Mucosa of descending colon (tissue), 3 donors: ENCODE measurements at regions not wholly inside any gene's neighbourhood (a gene's known extent, or its start where the extent isn't known, plus 50 kb on each side); places are given as distances from the start of the nearest gene placed in this dataset.

Experiments used
- ATAC-seq: fragments of 200-7000 bp; cut with Tn5 transposase; one replicate; pipeline ENCODE4 v1.9.1; 2020; ENCODE audit warnings: mild to moderate bottlenecking, moderate library complexity
- DNase-seq, 3 donors: peaks; one replicate each; pipeline ENCODE4 v3.0.0-alpha.2; 2020
- H3K36me3 ChIP-seq: fragments of 200-600 bp; one replicate; pipeline ENCODE4 v1.8.0; 2021; ENCODE audit warnings: low read depth, mild to moderate bottlenecking
- H3K4me1 ChIP-seq: fragments of 200-600 bp; one replicate; pipeline ENCODE4 v1.8.0; 2021; ENCODE audit warnings: low read depth, mild to moderate bottlenecking
- H3K4me3 ChIP-seq: fragments of 200-600 bp; one replicate; pipeline ENCODE4 v1.8.0; 2021; ENCODE audit warnings: mild to moderate bottlenecking
- H3K9me3 ChIP-seq: fragments of 200-600 bp; one replicate; pipeline ENCODE4 v1.8.0; 2021; ENCODE audit warnings: mild to moderate bottlenecking
- intact Hi-C, 2 donors: fragments of 100-400 bp; cut with DNase I in 1 of 2; cut with micrococcal nuclease in 1 of 2; formaldehyde crosslinking; loops; one replicate each; pipeline versions ENCODE4 v1.11.0 to v1.11.1; 2022; cut with DNase I, micrococcal nuclease
- TF ChIP-seq, protein P1 (sequence below): fragments of 200-600 bp; IDR thresholded peaks from one replicate; pipeline ENCODE4 v1.8.0; 2022; ENCODE audit warnings: antibody characterized with exemption, mild to moderate bottlenecking
- donor health status: DM: no; HTN: no; CAD: no; lungs with moderate emphysema.
- donor health status: DM: no; HTN: no; CAD: no.
- donor health status: DM: no; HTN: yes; CAD: no.

DNA sequence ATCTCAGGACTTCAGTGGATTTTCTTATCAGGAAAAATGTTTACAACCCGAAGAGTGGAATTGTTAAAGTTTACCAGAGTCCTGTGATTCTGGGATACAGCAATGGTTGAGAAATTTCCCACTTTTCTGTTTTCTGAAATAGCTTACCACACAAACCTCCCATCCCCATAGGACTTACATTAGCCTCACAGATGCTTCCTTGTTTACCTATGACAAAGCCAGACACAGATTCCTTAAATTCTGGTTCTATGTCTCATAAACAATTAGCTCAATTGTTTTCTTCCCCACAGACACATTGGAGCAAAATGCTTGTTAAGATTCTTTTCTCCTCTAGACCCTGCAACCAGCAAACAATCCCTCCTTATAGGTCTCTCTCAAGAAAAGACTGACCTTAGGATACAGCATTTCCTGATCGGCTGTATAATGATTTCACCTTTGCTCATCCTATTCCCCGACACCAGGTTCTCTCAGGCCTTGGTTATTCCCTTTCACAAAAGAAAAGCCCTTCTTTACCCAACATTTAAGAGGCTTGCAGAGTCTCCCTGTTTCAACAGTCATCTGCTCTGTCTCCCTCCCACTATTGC is 886.2 kb downstream of the ARAP2 start:
- DNase-seq = no peak
- H3K9me3 ChIP-seq = peaks cover 16% of the 10 kb centered on the region
- no peak for ATAC-seq
- intact Hi-C loops = no loop called here
- no peaks in the 10 kb centered on the region for H3K36me3 ChIP-seq
- TF ChIP-seq, protein P1, sequence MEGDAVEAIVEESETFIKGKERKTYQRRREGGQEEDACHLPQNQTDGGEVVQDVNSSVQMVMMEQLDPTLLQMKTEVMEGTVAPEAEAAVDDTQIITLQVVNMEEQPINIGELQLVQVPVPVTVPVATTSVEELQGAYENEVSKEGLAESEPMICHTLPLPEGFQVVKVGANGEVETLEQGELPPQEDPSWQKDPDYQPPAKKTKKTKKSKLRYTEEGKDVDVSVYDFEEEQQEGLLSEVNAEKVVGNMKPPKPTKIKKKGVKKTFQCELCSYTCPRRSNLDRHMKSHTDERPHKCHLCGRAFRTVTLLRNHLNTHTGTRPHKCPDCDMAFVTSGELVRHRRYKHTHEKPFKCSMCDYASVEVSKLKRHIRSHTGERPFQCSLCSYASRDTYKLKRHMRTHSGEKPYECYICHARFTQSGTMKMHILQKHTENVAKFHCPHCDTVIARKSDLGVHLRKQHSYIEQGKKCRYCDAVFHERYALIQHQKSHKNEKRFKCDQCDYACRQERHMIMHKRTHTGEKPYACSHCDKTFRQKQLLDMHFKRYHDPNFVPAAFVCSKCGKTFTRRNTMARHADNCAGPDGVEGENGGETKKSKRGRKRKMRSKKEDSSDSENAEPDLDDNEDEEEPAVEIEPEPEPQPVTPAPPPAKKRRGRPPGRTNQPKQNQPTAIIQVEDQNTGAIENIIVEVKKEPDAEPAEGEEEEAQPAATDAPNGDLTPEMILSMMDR = no peak
- H3K4me3 ChIP-seq = no peak overlapping the region
- H3K4me1 ChIP-seq = no peaks in the 10 kb centered on the region

DNA sequence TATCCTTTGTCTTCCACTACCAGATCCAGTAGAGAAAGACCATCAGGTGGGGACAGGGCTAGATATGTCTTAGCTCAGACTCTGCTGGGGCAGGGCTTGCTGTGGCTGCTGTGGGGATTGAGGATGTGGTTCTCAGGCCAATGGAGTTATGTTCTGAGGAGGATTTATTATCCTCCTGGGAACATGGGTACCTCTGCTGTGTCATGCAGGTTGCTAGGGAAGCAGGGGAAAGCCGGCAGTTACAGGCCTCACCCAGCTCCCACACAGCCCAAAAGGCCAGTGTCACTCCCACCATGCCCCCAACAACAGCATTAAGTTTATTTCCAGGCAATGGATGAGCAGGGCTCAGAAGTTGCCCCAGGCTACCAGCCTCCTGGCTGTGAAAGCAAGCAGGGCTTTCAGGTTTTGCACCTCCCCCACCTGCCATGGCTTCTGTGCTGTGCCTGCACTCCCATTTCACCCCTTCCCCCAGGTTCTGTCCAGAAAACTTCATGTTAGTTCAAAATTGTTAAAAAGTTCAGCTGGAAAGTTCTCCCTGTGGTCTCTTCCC is 879.9 kb downstream of the ARAP2 start:
- peaks cover 45% of the 10 kb centered on the region for H3K9me3 ChIP-seq
- ATAC-seq = no peak
- no peak overlapping the region for H3K4me3 ChIP-seq
- no peaks in the 10 kb centered on the region for H3K36me3 ChIP-seq
- H3K4me1 ChIP-seq = no peaks in the 10 kb centered on the region
- intact Hi-C loops = no loop called here
- DNase-seq = no peak
- TF ChIP-seq, protein P1 = no peak

DNA sequence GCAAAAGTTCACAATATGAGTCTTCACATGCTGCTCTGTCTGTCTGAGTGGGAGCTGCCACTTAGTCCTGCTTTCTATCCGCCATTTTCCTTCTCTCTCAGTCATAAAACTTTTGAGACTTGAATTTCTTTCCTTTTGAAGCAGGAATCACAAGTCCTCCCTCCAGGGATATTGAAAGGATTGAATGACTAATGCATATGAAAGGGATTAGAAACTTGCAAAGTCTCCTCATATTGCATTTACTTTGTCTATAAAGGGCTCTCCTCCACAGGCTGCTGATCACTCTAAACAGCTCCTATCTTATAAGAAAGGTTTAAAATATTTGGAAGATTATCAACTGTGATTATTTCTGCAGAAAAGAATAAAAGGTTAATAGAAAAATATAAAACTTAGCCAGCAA is 879.1 kb downstream of the ARAP2 start:
- Histone ChIP-seq H3K36me3 (no peaks in the 10 kb centered on the region), H3K9me3 (peaks cover 47% of the 10 kb centered on the region), H3K4me1 (no peaks in the 10 kb centered on the region), H3K4me3 (no peak overlapping the region)
- no peak for ATAC-seq
- intact Hi-C loops = no loop called here
- TF ChIP-seq, protein P1 = no peak
- no peak for DNase-seq

DNA sequence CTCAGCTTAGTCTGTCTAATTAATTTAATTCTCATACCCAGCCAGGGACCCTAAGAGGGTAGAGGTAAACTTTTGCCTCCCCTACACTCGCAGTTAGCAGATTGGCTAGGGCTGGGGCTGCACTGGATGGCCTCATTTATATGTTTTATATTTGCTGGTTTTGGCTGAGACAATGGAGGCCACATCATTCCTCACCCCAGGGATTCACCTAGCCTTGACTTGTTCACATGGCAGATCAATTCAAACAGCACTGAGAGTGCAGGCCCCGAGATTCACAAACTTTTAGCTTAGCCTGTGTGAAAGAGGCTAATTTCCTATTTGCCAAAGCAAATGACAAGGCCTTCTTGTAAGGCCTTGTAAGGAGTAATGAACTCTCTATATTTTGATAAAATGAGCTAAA is 844.4 kb downstream of the ARAP2 start:
- intact Hi-C loops = no loop called here
- no peak for ATAC-seq
- no peak overlapping the region for H3K4me3 ChIP-seq
- DNase-seq = no peak
- TF ChIP-seq, protein P1 = no peak
- peaks cover 4% of the 10 kb centered on the region for H3K9me3 ChIP-seq
- no peaks in the 10 kb centered on the region for H3K4me1 ChIP-seq
- no peaks in the 10 kb centered on the region for H3K36me3 ChIP-seq

DNA sequence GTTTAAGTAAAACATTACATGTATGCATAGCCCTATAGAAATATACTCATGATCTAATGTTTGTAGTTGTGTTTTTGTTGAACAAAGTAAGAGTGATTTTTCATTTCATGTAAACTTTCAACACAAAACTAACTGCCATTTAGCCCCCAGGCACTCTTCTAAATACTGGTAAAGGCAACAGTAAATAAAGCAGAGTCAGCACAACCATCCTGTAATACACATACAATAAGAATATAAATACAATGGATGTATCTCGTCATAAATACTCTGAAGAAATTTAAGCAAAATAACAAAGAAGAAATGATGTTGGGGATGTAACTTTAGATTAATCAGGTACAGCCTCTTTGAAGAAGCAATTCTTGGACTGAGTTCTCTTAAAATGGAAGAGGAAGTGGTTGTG is 821.2 kb downstream of the ARAP2 start:
- TF ChIP-seq, protein P1 = no peak
- Histone ChIP-seq H3K4me3 (no peak overlapping the region), H3K9me3 (peaks cover 20% of the 10 kb centered on the region), H3K4me1 (no peaks in the 10 kb centered on the region), H3K36me3 (no peaks in the 10 kb centered on the region)
- ATAC-seq (no peak), DNase-seq (no peak)
- intact Hi-C loops = no loop called here

DNA sequence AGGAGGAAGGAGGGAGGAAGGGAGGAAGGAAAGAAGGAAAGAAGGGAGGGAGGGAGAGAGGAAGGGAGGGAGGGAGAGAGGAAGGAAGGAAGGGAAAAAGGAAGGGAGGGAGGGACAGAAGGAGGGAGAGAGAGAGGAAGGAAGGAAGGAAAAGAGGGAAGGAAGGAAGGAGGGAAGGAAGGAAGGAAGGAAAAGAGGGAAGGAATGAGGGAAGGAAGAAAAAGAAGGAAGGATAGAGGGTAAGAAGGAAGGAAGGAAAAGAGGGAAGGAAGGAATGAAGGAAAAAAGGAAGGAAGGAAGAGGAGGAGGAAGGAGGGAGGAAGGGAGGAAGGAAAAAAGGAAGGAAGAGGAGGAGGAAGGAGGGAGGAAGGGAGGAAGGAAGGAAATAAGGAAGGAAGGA is 796.8 kb downstream of the ARAP2 start:
- intact Hi-C loops = no loop called here
- Histone ChIP-seq H3K4me3 (no peak overlapping the region), H3K36me3 (no peaks in the 10 kb centered on the region), H3K4me1 (no peaks in the 10 kb centered on the region), H3K9me3 (peaks cover 26% of the 10 kb centered on the region)
- TF ChIP-seq, protein P1 = no peak
- DNase-seq (no peak), ATAC-seq (no peak)
